ENCODE measurements at regions not wholly inside any gene's neighbourhood (a gene's known extent, or its start where the extent isn't known, plus 50 kb on each side); places are given as distances from the start of the nearest gene placed in this dataset.
"Not testable (repeated sequence)": the region's sequence is repeated elsewhere in the genome, so short reads cannot be mapped to it uniquely, and the experiment has no call there.

GRCh38 chr6:2611092-2611491 lies 139.6 kb downstream of the MYLK4 start:
- DNase-seq = no peak

- no peak for DNase-seq
Observed at GRCh38 chr6:2608503-2608902, 142.2 kb downstream of the MYLK4 start.

GRCh38 chr6:2600363-2600762 lies 150.4 kb downstream of the MYLK4 start:
- no peak for DNase-seq

GRCh38 chr6:2599817-2600216 lies 150.9 kb downstream of the MYLK4 start:
- no peak for DNase-seq

- no peak for DNase-seq
Observed at GRCh38 chr6:2598867-2599266, 151.9 kb downstream of the MYLK4 start.

GRCh38 chr6:2597991-2598390 lies 152.7 kb downstream of the MYLK4 start:
- no peak for DNase-seq

DNA sequence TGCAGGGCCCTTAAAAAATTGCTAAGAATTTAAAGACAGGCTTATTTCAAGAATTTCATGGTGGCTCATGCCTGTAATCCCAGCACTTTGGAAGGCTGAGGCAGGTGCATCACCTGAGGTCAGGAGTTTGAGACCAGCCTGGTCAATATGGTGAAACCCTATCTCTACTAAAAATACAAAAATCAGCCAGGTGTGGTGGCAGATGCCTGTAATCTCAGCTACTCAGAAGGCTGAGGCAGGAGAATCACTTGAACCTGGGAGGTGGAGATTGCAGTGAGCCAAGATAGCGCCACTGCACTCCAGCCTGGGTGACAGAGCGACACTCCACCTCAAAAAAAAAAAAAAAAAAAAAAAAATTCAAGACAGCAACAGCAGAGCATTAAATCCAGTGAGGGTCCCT lies 153.3 kb downstream of the MYLK4 start:
- not testable (repeated sequence) for DNase-seq

DNA sequence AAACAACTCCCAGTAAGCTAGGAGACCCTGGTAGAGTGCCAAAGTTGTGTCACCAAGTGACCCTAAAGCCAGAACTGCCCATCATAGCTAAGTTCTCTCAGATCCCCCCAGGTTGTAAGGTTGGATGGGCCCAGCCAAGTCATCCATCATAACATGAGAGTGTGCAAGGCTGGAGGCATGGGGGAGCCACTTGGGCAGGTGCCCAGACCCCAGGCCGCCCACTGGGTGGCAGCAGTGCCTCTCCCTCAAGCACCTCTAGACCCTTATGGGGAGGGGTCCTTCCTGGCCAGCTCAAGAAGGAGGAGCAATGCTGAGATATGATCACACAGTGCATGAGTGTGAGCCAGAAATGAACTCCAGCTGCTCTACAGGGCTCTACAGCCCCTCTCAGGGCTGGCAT lies 154.5 kb downstream of the MYLK4 start:
- DNase-seq = no peak

DNA sequence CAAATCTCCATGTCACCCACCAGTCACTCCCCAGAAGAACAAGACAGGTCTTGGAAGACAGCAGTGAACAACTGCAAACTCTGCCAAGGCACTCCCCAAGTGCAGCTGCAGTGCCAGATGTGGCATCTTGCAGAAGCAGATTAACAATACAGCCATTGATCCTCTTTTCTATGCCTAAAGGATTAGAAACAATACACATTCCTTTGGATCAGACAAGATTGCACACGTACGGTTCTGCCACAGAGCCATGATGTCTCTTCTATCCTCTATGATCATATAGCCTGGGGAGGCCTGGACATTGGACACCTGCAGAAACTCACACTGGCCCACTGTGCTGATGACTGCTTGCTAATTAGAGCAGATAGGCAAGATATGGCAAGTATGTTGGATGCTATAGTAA lies 155.9 kb downstream of the MYLK4 start:
- DNase-seq = no peak

GRCh38 chr6:2593167-2593566 lies 157.6 kb downstream of the MYLK4 start:
- no peak for DNase-seq

GRCh38 chr6:2589171-2589661 lies 161.5 kb downstream of the MYLK4 start:
- DNase-seq = no peak

GRCh38 chr6:2583459-2583858 lies 167.3 kb downstream of the MYLK4 start:
- DNase-seq = no peak

DNA sequence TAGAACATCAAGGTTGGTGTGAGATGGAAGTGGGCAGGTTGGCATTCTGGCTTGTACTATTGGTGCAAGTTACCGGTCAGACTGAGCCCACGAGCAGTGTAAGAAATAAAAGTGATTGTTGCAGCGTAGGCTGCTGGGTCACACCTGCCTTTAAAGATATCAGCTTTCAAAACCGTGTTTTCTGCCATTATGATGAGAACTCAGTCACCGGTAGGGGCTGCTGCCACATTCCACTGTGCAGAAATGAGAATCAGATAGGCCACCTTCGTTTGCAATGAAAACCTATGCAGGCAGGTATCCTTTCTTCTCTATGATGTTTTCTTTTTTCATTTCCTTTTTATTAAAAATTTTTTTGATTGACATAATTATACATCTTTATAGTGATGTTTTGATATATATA lies 168.5 kb downstream of the MYLK4 start:
- DNase-seq = no peak

DNA sequence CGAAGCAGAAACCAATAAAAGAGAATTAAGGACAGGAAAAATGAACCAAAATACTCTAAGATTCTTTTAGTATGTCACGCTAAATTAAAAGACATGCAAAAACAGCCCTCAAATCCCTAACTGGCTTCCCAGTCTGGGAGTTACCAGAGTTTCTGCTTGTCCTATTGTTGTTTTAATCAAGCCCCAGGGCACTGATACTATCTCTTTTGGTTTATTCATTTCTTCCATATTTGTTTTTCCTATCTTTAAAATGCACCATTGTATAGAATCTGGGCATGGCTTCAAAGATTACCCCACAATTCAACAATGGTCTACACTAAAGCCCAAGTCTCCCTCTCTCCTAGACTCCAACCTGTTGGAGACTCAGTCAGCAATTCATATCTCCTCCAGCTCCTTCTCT lies 169.1 kb downstream of the MYLK4 start:
- no peak for DNase-seq

DNA sequence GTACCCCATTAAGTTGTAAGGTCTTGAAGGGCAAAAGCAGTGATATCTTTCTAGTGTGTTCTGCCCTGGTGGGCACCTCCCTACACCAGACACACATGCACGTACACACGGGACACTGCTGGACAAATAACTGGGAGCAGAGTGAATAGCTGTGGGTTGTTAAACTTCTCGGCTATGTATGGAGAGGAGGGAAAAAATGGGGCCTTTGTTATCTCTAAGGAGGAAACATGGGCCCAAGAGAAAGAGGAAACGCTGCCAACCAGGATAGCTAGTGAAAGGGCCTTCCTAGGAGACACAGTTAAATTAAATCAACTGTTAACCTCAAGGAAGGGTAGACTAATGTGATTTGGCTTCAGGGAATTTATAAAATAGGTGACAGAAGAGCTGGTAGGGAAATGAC lies 169.7 kb downstream of the MYLK4 start:
- DNase-seq = no peak

- DNase-seq = no peak
Observed at GRCh38 chr6:2579804-2580570, 170.7 kb downstream of the MYLK4 start.

DNA sequence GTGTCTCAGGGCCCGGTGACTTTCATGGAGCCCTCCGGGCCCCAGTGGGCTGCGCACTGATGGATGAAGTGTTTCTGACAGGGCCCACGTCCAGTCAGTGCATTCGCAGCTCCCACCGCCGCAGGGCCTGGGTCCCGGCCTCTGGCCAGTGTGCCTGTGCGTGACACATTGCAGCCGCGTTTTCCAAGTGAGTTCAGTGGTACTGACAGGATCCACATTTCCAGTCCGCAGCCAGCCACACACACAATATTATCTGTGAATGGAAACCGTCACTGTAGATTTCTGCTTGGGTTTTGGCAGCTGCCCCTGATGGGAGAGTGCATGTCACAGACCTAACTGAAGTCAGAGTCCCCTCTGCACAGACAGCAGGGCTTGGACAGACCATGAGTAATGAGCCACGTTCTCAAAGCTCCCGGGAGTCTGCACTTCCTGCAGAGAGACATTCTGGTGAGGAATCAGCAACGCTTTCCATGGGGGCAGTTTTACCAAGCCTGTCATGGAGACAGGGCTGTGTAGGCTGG lies 171.4 kb downstream of the MYLK4 start:
- no peak for DNase-seq

DNA sequence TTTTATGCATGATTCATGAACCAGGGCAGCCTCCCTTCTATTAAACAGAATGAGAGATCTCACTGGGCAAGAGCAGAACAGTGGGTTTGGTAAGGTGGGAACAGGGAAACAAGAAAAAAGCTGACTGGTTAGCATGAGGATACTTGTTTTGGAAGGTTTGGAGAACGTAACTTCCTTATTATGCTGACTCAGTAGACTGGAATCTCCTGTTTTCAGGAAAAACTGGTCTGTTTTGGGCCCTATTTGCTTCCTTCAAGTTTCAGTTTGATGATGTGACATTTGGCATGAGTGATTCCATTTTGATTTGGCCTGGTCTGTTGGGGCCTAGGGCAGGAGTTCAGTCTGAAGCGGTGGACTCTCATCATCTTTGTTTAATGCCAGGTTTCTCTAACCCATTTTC lies 172.0 kb downstream of the MYLK4 start:
- no peak for DNase-seq

DNA sequence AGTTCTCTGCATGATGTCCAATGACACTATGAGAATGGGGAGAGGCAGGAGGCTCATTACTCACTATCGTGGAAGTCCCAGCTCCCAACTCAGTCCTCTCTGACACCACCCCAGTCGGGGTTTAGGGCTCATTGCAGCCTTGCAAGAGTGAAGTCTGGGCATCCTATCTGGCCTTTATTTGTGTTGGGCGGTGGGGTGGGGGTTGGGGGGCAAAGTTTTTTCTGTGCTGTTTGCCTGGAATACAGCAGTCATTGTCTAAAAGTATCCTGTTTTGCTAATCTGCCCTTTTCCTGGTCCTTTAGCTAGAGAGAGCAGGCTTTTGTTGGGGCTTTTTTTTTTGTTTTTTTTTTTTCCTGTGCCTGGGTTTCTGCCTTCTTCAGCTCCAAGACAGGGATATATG lies 174.2 kb downstream of the MYLK4 start:
- no peak for DNase-seq

GRCh38 chr6:2575236-2575635 lies 175.5 kb downstream of the MYLK4 start:
- DNase-seq = no peak

GRCh38 chr6:2569420-2569819 lies 181.3 kb downstream of the MYLK4 start:
- DNase-seq = not testable (repeated sequence)

DNA sequence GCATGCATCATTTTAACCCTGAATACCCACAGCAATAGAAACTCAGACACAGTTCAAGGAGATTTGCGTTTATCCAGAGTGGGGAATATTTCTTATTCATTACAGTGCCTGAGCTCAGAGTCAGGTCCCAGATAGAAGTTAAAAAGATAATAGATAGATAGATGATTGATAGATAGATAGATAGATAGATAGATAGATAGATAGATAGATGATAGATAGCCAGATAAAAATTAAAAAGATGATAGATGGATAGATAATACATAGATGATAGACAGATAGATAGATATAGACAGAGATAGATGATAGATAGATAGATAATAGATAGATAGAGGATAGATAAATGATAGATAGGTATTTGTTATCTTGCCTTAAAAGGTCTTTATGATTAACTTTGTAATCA lies 184.7 kb downstream of the MYLK4 start:
- no peak for DNase-seq

- DNase-seq = no peak
Observed at GRCh38 chr6:2565499-2565898, 185.2 kb downstream of the MYLK4 start.

DNA sequence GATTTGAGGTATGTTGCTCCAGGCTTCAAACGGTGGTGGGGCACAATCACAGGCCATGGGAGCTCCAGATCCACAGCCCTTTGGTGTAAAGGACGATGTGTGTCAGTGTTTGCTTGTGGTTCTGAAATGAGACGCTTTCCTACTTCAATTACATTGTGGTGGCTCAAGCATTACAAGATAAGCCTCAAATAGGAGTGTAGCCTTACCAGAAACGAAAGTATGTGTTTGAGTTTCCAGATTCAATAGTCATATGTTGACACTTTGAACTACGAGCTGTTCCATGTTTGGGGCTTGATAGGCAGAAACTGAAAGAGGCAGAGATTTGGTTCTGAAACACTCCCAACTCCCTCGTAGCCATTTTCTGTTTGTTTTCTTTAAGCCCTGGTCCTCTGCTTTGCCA lies 187.1 kb downstream of the MYLK4 start:
- DNase-seq = no peak
